Aorta (tissue), 5 donors: ENCODE measurements at regions not wholly inside any gene's neighbourhood (a gene's known extent, or its start where the extent isn't known, plus 50 kb on each side); places are given as distances from the start of the nearest gene placed in this dataset.

Experiments used
- ATAC-seq: fragments of 200-7000 bp; cut with Tn5 transposase; one replicate; pipeline ENCODE4 v1.9.1; 2022; ENCODE audit warnings: moderate library complexity; ENCODE audit not compliant: low FRiP score
- DNase-seq, 2 donors: peaks; one replicate each; pipeline ENCODE4 v3.0.0-alpha.2; 2020
- H3K27ac ChIP-seq, 2 donors: one replicate each; pipeline ENCODE4 v1.5.1; 2013; ENCODE audit warnings: low read length in 2 of 2, mild to moderate bottlenecking in 2 of 2, moderate library complexity in 2 of 2, control low read depth in 1 of 2, inconsistent platforms in 1 of 2, low read depth in 1 of 2
- H3K27me3 ChIP-seq, 2 donors: one replicate each; pipeline ENCODE4 v1.6.1; 2013; ENCODE audit warnings: control low read depth in 1 of 2, low read length in 1 of 2, mild to moderate bottlenecking in 1 of 2, moderate library complexity in 1 of 2; ENCODE audit not compliant: insufficient read depth in 2 of 2, control insufficient read depth in 1 of 2
- H3K36me3 ChIP-seq, 2 donors: one replicate each; pipeline ENCODE4 v1.6.1; 2013; ENCODE audit warnings: control low read depth in 1 of 2, low read length in 1 of 2, mild to moderate bottlenecking in 1 of 2; ENCODE audit not compliant: insufficient read depth in 2 of 2, control insufficient read depth in 1 of 2
- H3K4me1 ChIP-seq, 2 donors: one replicate each; pipeline ENCODE4 v1.6.1; 2013; ENCODE audit warnings: low read length in 2 of 2, control low read depth in 1 of 2, mild to moderate bottlenecking in 1 of 2, moderate library complexity in 1 of 2; ENCODE audit not compliant: insufficient read depth in 2 of 2, control insufficient read depth in 1 of 2
- H3K4me3 ChIP-seq, 2 donors: one replicate each; pipeline ENCODE4 v1.5.1; 2013; ENCODE audit warnings: low read length in 2 of 2, control low read depth in 1 of 2, mild to moderate bottlenecking in 1 of 2
- H3K9me3 ChIP-seq: one replicate; pipeline ENCODE4 v1.6.1; 2013; ENCODE audit warnings: mild to moderate bottlenecking, low read length; ENCODE audit not compliant: control insufficient read depth
- WGBS, 2 donors: extraction: QIAGEN DNeasy Blood & Tissue Kit; methylation state at CpG; one replicate each; pipeline ENCODE4 v1.1.7; 2013; 5-methylcytosine and 5-hydroxymethylcytosine counted together
- intact Hi-C, 2 donors: fragments of 100-400 bp; cut with DNase I; formaldehyde crosslinking; loops; one replicate each; pipeline versions ENCODE4 v1.14.2 to v1.15.0; 2022
- donor health status: healthy with polysubstance abuse.
- donor health status: Bipolar disorder and iron deficiency.
- donor health status: DM: no; HTN: no; CAD: no.
- donor health status: DM: no; HTN: no; CAD: no.
- donor health status: DM: yes; HTN: yes; CAD: no.

DNA sequence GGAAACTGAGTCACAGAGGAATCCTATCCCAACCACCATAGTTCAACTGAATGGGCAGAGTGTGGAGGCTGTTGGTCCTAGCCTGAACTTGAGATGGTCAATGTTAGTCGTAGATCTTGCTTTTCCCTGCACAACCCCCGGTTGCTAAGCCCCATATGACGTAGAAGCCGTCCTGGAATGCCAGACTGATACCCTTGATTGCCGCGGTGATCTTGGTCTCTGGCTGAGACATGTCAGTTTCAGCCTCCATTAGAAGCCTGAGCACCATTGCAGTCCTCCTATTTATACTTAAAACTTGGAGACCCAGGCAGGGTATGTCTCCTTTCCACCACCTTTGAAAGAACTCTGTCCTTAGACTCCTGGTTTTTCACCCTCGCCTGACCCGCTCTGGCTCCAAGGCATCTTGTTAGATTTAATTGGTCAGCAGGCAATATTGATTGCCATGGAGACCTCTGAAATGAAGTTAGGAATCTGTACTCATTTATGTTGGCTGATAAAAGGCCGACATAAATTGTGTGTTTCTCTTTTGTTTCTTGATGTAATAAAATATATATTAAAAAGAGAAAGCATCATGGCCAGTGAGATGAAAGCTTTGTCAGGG is 53.4 kb downstream of the RPLP1 start:
- Histone ChIP-seq H3K27me3 (no peaks in the 10 kb centered on the region), H3K36me3 (no peaks in the 10 kb centered on the region), H3K27ac (no peak overlapping the region), H3K9me3 (no peaks in the 10 kb centered on the region), H3K4me1 (no peaks in the 10 kb centered on the region), H3K4me3 (no peak overlapping the region)
- WGBS, 2 donors, result 94 to 95% methylated on average over 9 of the region's 9 CpGs
- intact Hi-C loops, result no loop called here
- DNase-seq (no peak), ATAC-seq (no peak)

DNA sequence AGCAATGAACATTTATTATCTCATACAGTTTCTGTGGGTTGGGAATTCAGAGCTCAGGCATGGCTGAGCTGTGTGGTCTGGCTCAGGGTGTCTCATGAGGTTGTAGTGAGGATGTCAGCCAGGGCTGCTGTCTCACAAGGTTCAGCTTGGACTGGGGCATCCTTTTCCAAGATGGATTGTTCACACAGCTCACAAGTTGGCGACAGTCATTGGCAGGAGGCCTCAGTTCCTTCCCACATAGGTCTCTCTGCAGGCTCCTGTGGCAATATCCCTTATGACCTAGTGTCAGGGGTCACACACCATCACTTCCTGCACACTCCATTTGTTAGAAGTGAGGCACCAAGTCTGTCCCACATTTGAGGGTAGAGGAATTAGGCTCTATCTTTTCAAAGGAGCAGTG is 56.0 kb downstream of the RPLP1 start:
- ATAC-seq (no peak), DNase-seq (no peak)
- H3K27me3 ChIP-seq, result no peaks in the 10 kb centered on the region
- intact Hi-C loops, result no loop called here
- no peaks in the 10 kb centered on the region for H3K9me3 ChIP-seq
- no peaks in the 10 kb centered on the region for H3K4me1 ChIP-seq
- H3K36me3 ChIP-seq, result no peaks in the 10 kb centered on the region
- no peak overlapping the region for H3K27ac ChIP-seq
- 91 to 92% methylated on average over 1 of the region's 1 CpG for WGBS, 2 donors
- H3K4me3 ChIP-seq, result no peak overlapping the region

DNA sequence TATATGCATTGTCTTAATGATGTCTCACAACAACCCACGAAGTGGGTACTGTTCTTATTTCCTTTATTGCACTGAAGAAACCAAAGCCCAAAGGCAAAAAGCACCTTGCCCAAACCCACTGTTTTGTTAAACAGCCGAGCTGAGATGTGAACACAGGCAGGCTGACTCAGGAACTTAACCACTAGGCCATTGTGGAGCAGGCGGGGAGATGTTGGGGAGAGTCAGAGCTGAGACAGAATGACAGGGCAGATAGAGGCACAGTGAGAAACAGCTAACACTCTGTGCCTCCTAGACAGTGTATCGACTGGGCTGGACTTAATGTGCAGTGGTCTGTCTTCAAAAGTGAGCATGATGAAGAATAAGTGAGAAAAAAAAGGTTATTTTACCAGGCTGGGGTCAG is 56.5 kb downstream of the RPLP1 start:
- Histone ChIP-seq H3K27me3 (no peaks in the 10 kb centered on the region), H3K36me3 (no peaks in the 10 kb centered on the region), H3K4me3 (no peak overlapping the region), H3K4me1 (no peaks in the 10 kb centered on the region), H3K27ac (no peak overlapping the region), H3K9me3 (no peaks in the 10 kb centered on the region)
- 78 to 90% methylated on average over 4 of the region's 4 CpGs for WGBS, 2 donors
- DNase-seq, result no peak
- no peak for ATAC-seq
- intact Hi-C loops, result no loop called here

DNA sequence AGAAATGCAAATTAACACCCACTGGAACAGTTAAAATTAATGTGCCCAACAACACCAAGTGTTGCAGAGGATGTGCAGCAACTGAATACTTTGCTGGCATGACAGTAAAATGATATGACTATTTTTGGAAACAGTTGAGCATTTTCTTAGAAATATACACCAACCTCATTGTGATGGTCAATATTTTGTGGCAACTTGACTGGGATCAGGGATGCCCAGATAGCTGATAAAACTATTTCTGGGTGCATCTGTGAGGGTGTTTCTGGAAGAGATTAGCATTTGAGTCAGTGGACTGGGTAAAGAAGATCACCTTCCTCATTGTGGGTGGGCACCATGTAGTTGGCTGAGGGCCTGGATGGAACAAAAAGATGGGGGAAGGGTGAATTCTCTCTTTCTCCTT is 57.9 kb downstream of the RPLP1 start:
- no peaks in the 10 kb centered on the region for H3K27me3 ChIP-seq
- intact Hi-C loops, result no loop called here
- DNase-seq (no peak), ATAC-seq (no peak)
- H3K9me3 ChIP-seq, result no peaks in the 10 kb centered on the region
- H3K27ac ChIP-seq, result no peak overlapping the region
- H3K4me3 ChIP-seq, result no peak overlapping the region
- no peaks in the 10 kb centered on the region for H3K36me3 ChIP-seq
- no peaks in the 10 kb centered on the region for H3K4me1 ChIP-seq

DNA sequence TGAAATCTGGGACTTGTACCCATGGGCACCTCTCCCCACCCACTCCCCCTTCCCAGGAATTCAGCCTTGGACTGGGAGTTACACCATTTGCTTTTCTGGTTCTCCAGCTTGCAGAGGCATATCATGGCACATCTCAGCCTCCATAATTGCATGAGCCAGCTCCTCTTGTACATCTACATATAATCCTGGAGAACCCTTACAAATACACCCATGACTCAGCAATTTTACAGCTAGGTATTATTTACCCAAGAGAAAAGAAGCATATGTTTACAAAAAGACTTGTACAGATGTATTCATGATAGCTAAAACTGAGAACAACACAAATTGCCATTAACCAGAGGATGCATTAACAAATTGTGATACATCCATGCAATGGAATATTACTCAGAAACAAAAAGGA is 58.4 kb downstream of the RPLP1 start:
- Histone ChIP-seq H3K27me3 (no peaks in the 10 kb centered on the region), H3K27ac (no peak overlapping the region), H3K9me3 (no peaks in the 10 kb centered on the region), H3K4me3 (no peak overlapping the region), H3K4me1 (no peaks in the 10 kb centered on the region), H3K36me3 (no peaks in the 10 kb centered on the region)
- DNase-seq (no peak), ATAC-seq (no peak)
- intact Hi-C loops, result no loop called here

DNA sequence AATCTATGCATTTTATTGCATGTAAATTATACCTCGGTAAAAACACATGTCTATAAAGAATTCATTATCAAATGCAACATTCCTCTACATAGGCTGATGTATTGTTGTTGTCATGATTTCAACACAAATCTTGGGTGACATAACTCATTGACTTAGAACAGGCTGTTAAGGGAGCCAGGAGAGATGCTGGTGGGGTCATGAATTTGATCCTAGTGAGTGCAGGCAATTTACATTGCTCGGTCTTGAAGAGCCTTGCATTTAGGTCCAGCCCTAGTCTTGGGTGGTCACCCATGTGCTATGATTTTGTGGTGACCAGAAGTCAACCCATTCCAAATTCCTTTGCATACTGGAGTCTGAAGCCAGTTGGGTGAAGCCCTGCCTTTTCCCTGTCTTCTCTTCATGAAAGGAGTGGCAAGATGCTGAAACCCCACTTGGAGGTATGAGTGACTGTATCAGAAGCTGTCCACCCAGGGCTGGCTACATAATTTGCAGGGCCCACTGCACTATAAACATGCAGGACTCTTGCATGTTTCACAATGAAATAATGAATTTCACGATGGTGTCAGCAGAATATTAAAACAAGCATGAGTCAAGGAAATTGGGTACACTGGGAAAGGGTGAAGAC is 59.2 kb downstream of the RPLP1 start:
- no peaks in the 10 kb centered on the region for H3K27me3 ChIP-seq
- no peak for ATAC-seq
- H3K27ac ChIP-seq, result no peak overlapping the region
- no peak overlapping the region for H3K4me3 ChIP-seq
- no peak for DNase-seq
- H3K9me3 ChIP-seq, result no peaks in the 10 kb centered on the region
- intact Hi-C loops, result no loop called here
- H3K4me1 ChIP-seq, result no peaks in the 10 kb centered on the region
- WGBS, 2 donors, result 84 to 85% methylated on average over 3 of the region's 3 CpGs
- H3K36me3 ChIP-seq, result no peaks in the 10 kb centered on the region

DNA sequence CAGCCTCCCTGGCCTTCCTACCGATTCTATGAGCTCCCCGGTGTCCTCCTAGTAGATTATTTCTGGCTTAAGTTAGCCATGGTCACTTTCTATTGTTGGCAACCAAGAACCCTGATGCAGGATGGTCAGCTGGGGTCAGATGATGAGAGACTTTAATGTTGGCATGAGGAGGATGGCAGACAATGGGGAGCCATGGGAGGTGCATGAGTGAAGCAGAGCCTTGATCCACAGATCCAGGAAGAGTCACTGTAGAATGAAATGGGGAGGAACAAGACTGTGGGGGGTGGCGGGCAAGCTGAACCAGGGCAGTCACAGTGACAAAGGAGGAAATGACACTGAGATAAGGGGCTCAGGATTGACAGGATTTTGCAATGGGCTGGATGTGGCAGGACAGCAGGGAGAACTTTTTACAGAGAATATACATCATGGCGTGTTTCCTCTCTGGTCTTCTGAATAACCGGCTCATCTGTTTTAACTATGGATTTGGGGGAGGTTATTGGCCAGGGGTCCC is 60.9 kb downstream of the RPLP1 start:
- DNase-seq (no peak), ATAC-seq (no peak)
- 85 to 88% methylated on average over 5 of the region's 5 CpGs for WGBS, 2 donors
- intact Hi-C loops, result no loop called here
- no peaks in the 10 kb centered on the region for H3K4me1 ChIP-seq
- no peaks in the 10 kb centered on the region for H3K36me3 ChIP-seq
- no peak overlapping the region for H3K4me3 ChIP-seq
- H3K9me3 ChIP-seq, result no peaks in the 10 kb centered on the region
- no peak overlapping the region for H3K27ac ChIP-seq
- no peaks in the 10 kb centered on the region for H3K27me3 ChIP-seq

DNA sequence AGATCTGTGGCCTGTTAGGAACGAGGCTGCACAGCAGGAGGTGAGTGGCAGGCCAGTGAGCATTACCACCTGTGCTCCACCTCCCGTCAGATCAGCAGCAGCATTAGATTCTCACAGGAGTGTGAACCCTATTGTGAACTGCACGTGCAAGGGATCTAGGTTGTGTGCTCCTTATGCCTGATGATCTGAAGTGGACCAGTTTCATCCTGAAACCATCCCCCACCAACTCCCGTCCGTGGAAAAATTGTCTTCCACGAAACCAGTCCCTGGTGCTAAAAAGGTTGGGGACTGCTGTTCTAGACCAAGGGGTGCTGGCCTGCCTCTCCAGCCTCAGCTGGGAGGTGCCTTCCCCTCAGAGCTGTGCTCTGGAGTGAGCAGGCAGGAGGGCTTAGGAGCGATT is 61.4 kb downstream of the RPLP1 start:
- intact Hi-C loops, result no loop called here
- Histone ChIP-seq H3K4me1 (no peaks in the 10 kb centered on the region), H3K27ac (no peak overlapping the region), H3K4me3 (no peak overlapping the region), H3K9me3 (no peaks in the 10 kb centered on the region), H3K27me3 (no peaks in the 10 kb centered on the region), H3K36me3 (no peaks in the 10 kb centered on the region)
- 71 to 77% methylated on average over 7 of the region's 7 CpGs for WGBS, 2 donors
- ATAC-seq (no peak), DNase-seq (no peak)

DNA sequence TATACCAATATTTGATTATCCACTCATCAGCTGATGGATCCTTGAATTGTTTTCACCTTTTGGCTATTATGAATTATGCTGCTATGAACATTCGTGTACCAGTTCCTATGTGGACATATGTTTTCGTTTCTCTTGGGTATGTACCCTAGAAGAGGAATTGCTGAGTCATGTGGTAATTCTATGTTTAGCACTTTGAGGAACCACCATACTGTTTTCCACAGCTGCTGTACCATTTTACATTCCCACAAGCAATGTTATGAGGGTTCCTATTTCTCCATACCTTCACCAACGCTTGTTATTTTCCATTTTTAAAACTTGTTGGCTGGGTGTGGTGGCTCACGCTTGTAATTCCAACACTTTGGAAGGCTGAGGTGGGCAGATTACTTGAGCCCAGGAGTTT is 62.9 kb downstream of the RPLP1 start:
- 86 to 89% methylated on average over 4 of the region's 4 CpGs for WGBS, 2 donors
- intact Hi-C loops, result no loop called here
- DNase-seq, result no peak

More for the DNA sequence above, 62.9 kb downstream of the RPLP1 start:
- Histone ChIP-seq H3K27me3 (no peaks in the 10 kb centered on the region), H3K27ac (no peak overlapping the region), H3K4me3 (no peak overlapping the region), H3K4me1 (no peaks in the 10 kb centered on the region), H3K9me3 (no peaks in the 10 kb centered on the region), H3K36me3 (no peaks in the 10 kb centered on the region)
- no peak for ATAC-seq
